Umbilical cord (tissue), 1 donor: ENCODE measurements at regions not wholly inside any gene's neighbourhood (a gene's known extent, or its start where the extent isn't known, plus 50 kb on each side); places are given as distances from the start of the nearest gene placed in this dataset.
"Not testable (repeated sequence)": the region's sequence is repeated elsewhere in the genome, so short reads cannot be mapped to it uniquely, and the experiment has no call there.

Source experiments
- DNase-seq: peaks from one replicate; pipeline ENCODE4 v3.0.0-alpha.2; 2015; ENCODE audit warnings: low spot score

GRCh38 chrX:122026665-122027064 lies 979.3 kb downstream of the GLUD2 start:
- DNase-seq, result no peak

- DNase-seq, result no peak
Measured at GRCh38 chrX:122046226-122046625, 998.8 kb downstream of the GLUD2 start.

- no peak for DNase-seq
Measured at GRCh38 chrX:122046815-122047214, 999.4 kb downstream of the GLUD2 start.

GRCh38 chrX:122047261-122047660 lies 999.9 kb downstream of the GLUD2 start:
- DNase-seq, result no peak

- no peak for DNase-seq
Measured at GRCh38 chrX:122055460-122055859, 1008.0 kb downstream of the GLUD2 start.

- no peak for DNase-seq
Measured at GRCh38 chrX:122055979-122056715, 1008.7 kb downstream of the GLUD2 start.

GRCh38 chrX:122076241-122076640 lies 1028.8 kb downstream of the GLUD2 start:
- DNase-seq, result no peak

- no peak for DNase-seq
Measured at GRCh38 chrX:122078079-122078478, 1030.7 kb downstream of the GLUD2 start.

GRCh38 chrX:122087341-122087740 lies 1039.9 kb downstream of the GLUD2 start:
- DNase-seq, result peak; percentile 12

GRCh38 chrX:122091571-122091970 lies 1044.2 kb downstream of the GLUD2 start:
- no peak for DNase-seq

- no peak for DNase-seq
Measured at GRCh38 chrX:122092360-122092759, 1045.0 kb downstream of the GLUD2 start.

GRCh38 chrX:122092978-122093377 lies 1045.6 kb downstream of the GLUD2 start:
- no peak for DNase-seq

GRCh38 chrX:122094611-122095010 lies 1047.2 kb downstream of the GLUD2 start:
- no peak for DNase-seq

- DNase-seq, result no peak
Measured at GRCh38 chrX:122113376-122113775, 1066.0 kb downstream of the GLUD2 start.

- no peak for DNase-seq
Measured at GRCh38 chrX:122113896-122114295, 1066.5 kb downstream of the GLUD2 start.

- DNase-seq, result no peak
Measured at GRCh38 chrX:122115604-122116003, 1068.2 kb downstream of the GLUD2 start.

GRCh38 chrX:122119361-122119760 lies 1064.7 kb upstream of the GRIA3 start:
- DNase-seq, result no peak

- peak; percentile 74 for DNase-seq
Measured at GRCh38 chrX:122122274-122122673, 1061.8 kb upstream of the GRIA3 start.

- no peak for DNase-seq
Measured at GRCh38 chrX:122133478-122133877, 1050.6 kb upstream of the GRIA3 start.

GRCh38 chrX:122134291-122134690 lies 1049.8 kb upstream of the GRIA3 start:
- DNase-seq, result peak; percentile 9

GRCh38 chrX:122135070-122135469 lies 1049.0 kb upstream of the GRIA3 start:
- no peak for DNase-seq

GRCh38 chrX:122140219-122140618 lies 1043.9 kb upstream of the GRIA3 start:
- DNase-seq, result not testable (repeated sequence)

- DNase-seq, result no peak
Measured at GRCh38 chrX:122154019-122154418, 1030.1 kb upstream of the GRIA3 start.

GRCh38 chrX:122168241-122168640 lies 1015.8 kb upstream of the GRIA3 start:
- DNase-seq, result no peak
